Endothelial cell (in vitro differentiated cells): ENCODE measurements at regions not wholly inside any gene's neighbourhood (a gene's known extent, or its start where the extent isn't known, plus 50 kb on each side); places are given as distances from the start of the nearest gene placed in this dataset.

Source experiments
- DNase-seq: peaks from one replicate; pipeline ENCODE4 v3.0.0; 2021; ENCODE audit warnings: low spot score
- H3K27ac Mint-ChIP-seq: one replicate; pipeline ENCODE4 v1.8.0; 2021; ENCODE audit warnings: mixed read lengths, inconsistent platforms; ENCODE audit not compliant: unreplicated experiment
- H3K27me3 Mint-ChIP-seq: one replicate; pipeline ENCODE4 v1.8.0; 2021; ENCODE audit warnings: mild to moderate bottlenecking, moderate library complexity, mixed read lengths, inconsistent platforms; ENCODE audit not compliant: unreplicated experiment
- H3K36me3 Mint-ChIP-seq: one replicate; pipeline ENCODE4 v1.8.0; 2021; ENCODE audit warnings: mild to moderate bottlenecking, low read depth, mixed read lengths, inconsistent platforms; ENCODE audit not compliant: unreplicated experiment
- H3K4me1 Mint-ChIP-seq: one replicate; pipeline ENCODE4 v1.8.0; 2021; ENCODE audit warnings: mild to moderate bottlenecking, mixed read lengths, inconsistent platforms; ENCODE audit not compliant: unreplicated experiment
- H3K4me3 Mint-ChIP-seq: one replicate; pipeline ENCODE4 v1.8.0; 2021; ENCODE audit warnings: mild to moderate bottlenecking, mixed read lengths, inconsistent platforms; ENCODE audit not compliant: unreplicated experiment
- H3K9me3 Mint-ChIP-seq: one replicate; pipeline ENCODE4 v1.8.0; 2021; ENCODE audit warnings: mixed read lengths, inconsistent platforms; ENCODE audit not compliant: unreplicated experiment
- TF ChIP-seq, protein P1 (sequence below): fragments of 200-600 bp; sonication (generic); IDR thresholded peaks from one replicate; pipeline ENCODE4 v1.5.0; 2021; ENCODE audit warnings: antibody characterized with exemption; ENCODE audit not compliant: unreplicated experiment

DNA sequence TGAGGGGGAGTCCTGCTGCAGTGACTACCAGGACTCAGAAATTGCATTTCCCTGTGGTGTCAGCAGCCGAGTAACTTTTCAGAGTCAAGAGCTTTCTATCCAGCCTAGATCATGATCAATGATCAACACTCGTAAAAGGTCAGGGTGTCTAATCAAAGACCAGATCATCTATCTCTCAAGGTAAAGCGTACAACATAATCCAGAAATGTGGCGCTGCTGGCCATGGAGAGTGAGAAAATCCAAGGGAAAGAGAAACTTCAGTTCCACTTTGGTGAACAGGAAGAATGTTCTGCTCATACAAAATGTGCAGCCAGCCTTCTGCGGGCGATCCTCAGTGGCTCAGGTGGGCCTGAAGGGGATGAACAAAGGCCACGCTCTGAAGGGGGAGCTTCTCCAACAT, 1005.8 kb upstream of the NR2F2 start:
- Mint-ChIP-seq H3K36me3 (no peaks in the 10 kb centered on the region), H3K27ac (no peak overlapping the region), H3K4me3 (no peak overlapping the region), H3K9me3 (no peaks in the 10 kb centered on the region), H3K4me1 (peaks cover 5% of the 10 kb centered on the region), H3K27me3 (peaks cover 9% of the 10 kb centered on the region)
- TF ChIP-seq, protein P1, sequence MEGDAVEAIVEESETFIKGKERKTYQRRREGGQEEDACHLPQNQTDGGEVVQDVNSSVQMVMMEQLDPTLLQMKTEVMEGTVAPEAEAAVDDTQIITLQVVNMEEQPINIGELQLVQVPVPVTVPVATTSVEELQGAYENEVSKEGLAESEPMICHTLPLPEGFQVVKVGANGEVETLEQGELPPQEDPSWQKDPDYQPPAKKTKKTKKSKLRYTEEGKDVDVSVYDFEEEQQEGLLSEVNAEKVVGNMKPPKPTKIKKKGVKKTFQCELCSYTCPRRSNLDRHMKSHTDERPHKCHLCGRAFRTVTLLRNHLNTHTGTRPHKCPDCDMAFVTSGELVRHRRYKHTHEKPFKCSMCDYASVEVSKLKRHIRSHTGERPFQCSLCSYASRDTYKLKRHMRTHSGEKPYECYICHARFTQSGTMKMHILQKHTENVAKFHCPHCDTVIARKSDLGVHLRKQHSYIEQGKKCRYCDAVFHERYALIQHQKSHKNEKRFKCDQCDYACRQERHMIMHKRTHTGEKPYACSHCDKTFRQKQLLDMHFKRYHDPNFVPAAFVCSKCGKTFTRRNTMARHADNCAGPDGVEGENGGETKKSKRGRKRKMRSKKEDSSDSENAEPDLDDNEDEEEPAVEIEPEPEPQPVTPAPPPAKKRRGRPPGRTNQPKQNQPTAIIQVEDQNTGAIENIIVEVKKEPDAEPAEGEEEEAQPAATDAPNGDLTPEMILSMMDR = no peak
- no peak for DNase-seq

DNA sequence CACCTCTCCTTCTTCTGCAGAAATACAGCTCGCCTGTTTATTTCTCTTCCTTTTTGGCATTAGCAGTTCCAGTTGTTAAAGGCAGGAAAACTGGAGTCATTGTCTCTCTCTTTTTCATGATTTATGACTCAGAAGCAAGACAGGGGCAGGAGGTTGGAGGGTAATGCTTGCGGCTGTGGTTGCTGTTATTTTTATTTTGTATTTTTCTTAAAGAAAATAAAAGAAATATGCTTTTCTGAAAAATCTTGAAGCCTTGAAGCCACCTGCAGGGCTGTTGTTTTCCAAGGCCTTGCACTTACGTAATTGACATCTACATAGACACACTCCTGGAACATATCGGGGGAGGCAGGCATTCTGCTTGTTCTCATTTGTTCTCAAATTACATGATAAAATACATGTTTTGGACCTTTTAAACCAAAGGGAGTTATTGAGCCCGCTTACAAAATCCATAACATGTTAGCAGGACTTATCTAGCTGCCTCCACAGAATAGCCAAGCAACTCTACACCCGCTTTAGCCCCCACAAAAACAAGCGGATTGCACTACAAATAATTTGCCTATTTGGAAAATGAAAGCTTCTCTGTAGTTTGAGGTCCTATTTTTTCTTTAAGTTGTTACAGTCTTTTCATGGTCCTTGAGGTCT, 1004.6 kb upstream of the NR2F2 start:
- Mint-ChIP-seq H3K27ac (peak overlapping the region; percentile 48), H3K4me1 (peaks cover 5% of the 10 kb centered on the region)

DNA sequence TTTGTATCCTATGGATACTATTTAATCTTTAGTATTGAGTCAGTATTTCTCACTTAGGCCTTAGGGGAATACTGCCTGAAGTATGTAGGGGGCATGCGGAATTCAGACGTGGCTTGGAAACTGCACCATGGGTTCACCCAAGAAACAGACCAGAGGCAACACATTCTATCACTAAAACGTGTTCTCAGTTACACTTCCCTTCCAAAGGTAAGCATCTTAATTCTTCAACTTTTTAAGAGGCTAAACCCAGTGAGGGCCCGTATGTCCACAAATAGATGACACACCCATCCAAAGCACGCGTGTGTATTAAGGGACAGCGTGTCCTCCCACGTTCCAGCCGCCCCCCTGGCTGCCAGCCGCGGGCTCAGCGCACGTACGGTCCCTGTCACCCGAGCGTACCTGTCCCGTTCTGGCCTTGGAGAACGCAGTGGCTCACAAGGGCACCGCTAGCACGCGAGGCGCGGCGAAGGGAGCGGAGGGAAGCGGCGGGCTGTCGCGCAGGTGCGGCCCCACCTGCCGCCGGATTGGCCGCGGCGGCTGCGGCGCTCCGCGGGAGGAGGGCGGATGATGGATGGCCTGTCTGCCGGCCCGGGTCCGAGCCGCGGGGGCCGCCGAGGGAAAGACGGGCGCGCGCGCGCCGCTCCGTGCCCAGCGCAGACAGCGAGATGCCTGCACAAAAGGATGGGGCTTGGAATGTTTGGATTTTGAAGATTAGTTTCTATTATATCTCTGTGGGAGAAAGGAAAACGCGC, 1003.9 kb upstream of the NR2F2 start:
- peak; percentile 15 for DNase-seq
- Mint-ChIP-seq H3K4me1 (peaks cover 5% of the 10 kb centered on the region), H3K9me3 (no peaks in the 10 kb centered on the region), H3K4me3 (peak overlapping the region; percentile 85), H3K27ac (peak overlapping the region; percentile 48), H3K27me3 (peaks cover 9% of the 10 kb centered on the region), H3K36me3 (no peaks in the 10 kb centered on the region)
- TF ChIP-seq, protein P1 = no peak

More for the DNA sequence above, 1004.6 kb upstream of the NR2F2 start:
- Mint-ChIP-seq H3K4me3 (no peak overlapping the region), H3K36me3 (no peaks in the 10 kb centered on the region), H3K9me3 (no peaks in the 10 kb centered on the region), H3K27me3 (peaks cover 9% of the 10 kb centered on the region)
- no peak for DNase-seq
- TF ChIP-seq, protein P1 = no peak

DNA sequence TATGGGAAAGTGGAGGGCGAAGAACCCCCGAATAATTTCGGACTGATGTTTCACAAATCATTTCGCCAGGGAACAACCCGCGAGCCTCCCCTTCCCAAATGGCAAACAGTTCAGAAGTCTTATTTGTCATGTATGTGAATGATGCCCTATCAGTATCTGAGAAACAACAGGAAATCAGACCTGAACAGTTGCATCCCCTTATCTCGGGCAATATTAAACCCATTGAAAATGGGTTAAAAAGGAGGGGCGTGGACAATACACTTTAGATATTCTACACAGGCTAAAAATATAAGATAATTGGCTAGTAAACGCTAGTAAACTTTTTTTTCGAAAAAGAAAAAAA, 1003.3 kb upstream of the NR2F2 start:
- Mint-ChIP-seq H3K27me3 (peaks cover 9% of the 10 kb centered on the region), H3K4me1 (peaks cover 5% of the 10 kb centered on the region), H3K36me3 (no peaks in the 10 kb centered on the region), H3K27ac (no peak overlapping the region), H3K9me3 (no peaks in the 10 kb centered on the region), H3K4me3 (peak overlapping the region; percentile 85)
- no peak for DNase-seq
- TF ChIP-seq, protein P1 = no peak

DNA sequence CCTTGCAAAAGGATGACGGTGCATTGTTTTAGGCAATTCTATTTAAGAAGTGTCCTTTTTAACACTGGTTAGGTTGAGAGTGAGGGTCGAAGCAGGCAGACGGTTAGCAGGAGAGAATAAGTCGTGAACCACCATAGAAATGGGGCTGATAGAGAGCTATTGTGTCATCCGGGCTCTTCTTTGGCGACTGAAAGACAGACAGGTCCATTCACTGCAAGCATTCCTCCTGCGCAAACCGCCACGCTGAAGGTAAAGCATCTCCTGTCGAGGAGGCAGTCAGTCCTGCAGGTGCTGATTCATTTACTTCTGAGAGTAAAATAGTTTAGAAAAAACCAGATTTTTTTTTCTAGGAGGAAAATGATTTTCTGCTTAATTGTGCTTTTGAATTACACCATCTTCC, 1002.8 kb upstream of the NR2F2 start:
- DNase-seq = no peak
- no peaks in the 10 kb centered on the region for H3K36me3 Mint-ChIP-seq
- H3K9me3 Mint-ChIP-seq = no peaks in the 10 kb centered on the region
- peaks cover 9% of the 10 kb centered on the region for H3K27me3 Mint-ChIP-seq
- no peak overlapping the region for H3K4me3 Mint-ChIP-seq
- H3K4me1 Mint-ChIP-seq = peaks cover 5% of the 10 kb centered on the region
- TF ChIP-seq, protein P1 = no peak
- H3K27ac Mint-ChIP-seq = no peak overlapping the region
